A673 (cell line): ENCODE measurements at regions not wholly inside any gene's neighbourhood (a gene's known extent, or its start where the extent isn't known, plus 50 kb on each side); places are given as distances from the start of the nearest gene placed in this dataset.

ENCODE experiments used
- BruUV-seq: library from RNA; stranded (reverse); fragments of 400-500 nt; replicated peaks from 2 replicates; lab custom pipeline; 2021; lab: Mats Ljungman, UMichigan
- CTCF ChIA-PET: fragments of 300-600 bp; sonication (Branson Sonifier 250); formaldehyde crosslinking; loops from one replicate; lab custom pipeline; 2022; ENCODE audit warnings: antibody characterized with exemption; lab: Charles Lee
- POLR2A ChIA-PET: fragments of 300-600 bp; sonication (Branson Sonifier 250); formaldehyde crosslinking; loops from one replicate; lab custom pipeline; 2022; ENCODE audit warnings: antibody characterized with exemption; ENCODE audit not compliant: low non-redundant PET; lab: Charles Lee
- DNase-seq: peaks from one replicate; pipeline ENCODE4 v3.0.0-alpha.2; 2015; ENCODE audit warnings: low spot score
- H3K27ac ChIP-seq: fragments of 200-600 bp; sonication (generic); 2 replicates; pipeline ENCODE4 v1.5.1; 2016; ENCODE audit warnings: mixed run types, low read depth, mild to moderate bottlenecking, mixed read lengths, antibody characterized with exemption, low read length; ENCODE audit not compliant: poor library complexity, severe bottlenecking
- H3K27me3 ChIP-seq: fragments of 200-600 bp; sonication (generic); replicated peaks from 2 replicates; pipeline ENCODE4 v1.6.1; 2017; ENCODE audit warnings: mixed run types, low read depth, mild to moderate bottlenecking, mixed read lengths, antibody characterized with exemption, low read length; ENCODE audit not compliant: insufficient read depth, poor library complexity
- H3K36me3 ChIP-seq: fragments of 200-600 bp; sonication (generic); 2 replicates; pipeline ENCODE4 v1.6.1; 2016; ENCODE audit warnings: mixed run types, mild to moderate bottlenecking, mixed read lengths, antibody characterized with exemption, low read length; ENCODE audit not compliant: insufficient read depth, poor library complexity, severe bottlenecking
- H3K4me1 ChIP-seq: fragments of 200-600 bp; sonication (generic); 2 replicates; pipeline ENCODE4 v1.6.1; 2017; ENCODE audit warnings: mixed run types, mild to moderate bottlenecking, mixed read lengths, antibody characterized with exemption, low read length; ENCODE audit not compliant: insufficient read depth, poor library complexity, severe bottlenecking
- H3K4me3 ChIP-seq: fragments of 200-600 bp; sonication (generic); 2 replicates; pipeline ENCODE4 v1.5.1; 2016; ENCODE audit warnings: low read depth, mixed run types, mild to moderate bottlenecking, mixed read lengths, low read length; ENCODE audit not compliant: poor library complexity, severe bottlenecking
- H3K9me3 ChIP-seq: fragments of 200-600 bp; sonication (generic); 2 replicates; pipeline ENCODE4 v1.6.1; 2016; ENCODE audit warnings: mixed run types, low read depth, mild to moderate bottlenecking, mixed read lengths, antibody characterized with exemption, low read length; ENCODE audit not compliant: poor library complexity, severe bottlenecking
- EZH2 ChIP-seq: fragments of 200-600 bp; sonication (generic); IDR thresholded peaks from 2 replicates; pipeline ENCODE4 v1.6.1; 2017; ENCODE audit warnings: borderline replicate concordance, low read depth, mild to moderate bottlenecking, mixed read lengths, antibody characterized with exemption, low read length; ENCODE audit not compliant: poor library complexity, severe bottlenecking
- intact Hi-C: fragments of 100-400 bp; cut with micrococcal nuclease; formaldehyde crosslinking; loops from one replicate; pipeline ENCODE4 v1.10.0; 2022; ENCODE audit not compliant: unreplicated experiment
- TF ChIP-seq, protein P1 (sequence below): fragments of 300-800, 200-600 bp; sonication (generic); conservative IDR thresholded peaks from 2 replicates; pipeline ENCODE4 v1.5.1; 2017; ENCODE audit warnings: low read depth, mild to moderate bottlenecking, antibody characterized with exemption, low read length, moderate library complexity, mixed read lengths

DNA sequence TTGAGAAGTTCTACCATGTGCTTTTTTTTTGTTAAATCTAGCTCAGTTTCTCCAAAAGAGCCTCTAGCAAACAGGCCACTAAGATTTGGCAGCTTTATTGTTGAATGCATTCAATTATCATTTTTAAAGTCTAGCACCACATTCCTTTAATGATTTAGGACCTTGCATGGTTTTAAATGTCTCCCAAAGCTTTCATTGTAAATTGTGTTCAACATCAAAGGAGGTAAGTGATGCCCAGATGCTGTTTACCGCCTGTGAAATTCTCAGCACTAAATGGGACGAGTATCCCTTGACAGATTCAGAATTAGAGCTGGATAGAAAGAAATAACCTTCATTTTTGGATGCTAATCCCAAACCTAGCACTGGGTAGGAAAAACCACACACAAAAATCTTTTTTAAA, 112.1 kb upstream of the FAM204A start:
- intact Hi-C loops, result no loop called here
- Histone ChIP-seq H3K4me3 (no peak overlapping the region), H3K27ac (no peak overlapping the region), H3K27me3 (peaks cover 24% of the 10 kb centered on the region), H3K4me1 (no peaks in the 10 kb centered on the region), H3K36me3 (no peaks in the 10 kb centered on the region), H3K9me3 (no peaks in the 10 kb centered on the region)
- no peak for DNase-seq
- no TSS peak for BruUV-seq
- ChIA-PET CTCF (no interaction called here), POLR2A (no interaction called here)
- TF ChIP-seq, protein P1, sequence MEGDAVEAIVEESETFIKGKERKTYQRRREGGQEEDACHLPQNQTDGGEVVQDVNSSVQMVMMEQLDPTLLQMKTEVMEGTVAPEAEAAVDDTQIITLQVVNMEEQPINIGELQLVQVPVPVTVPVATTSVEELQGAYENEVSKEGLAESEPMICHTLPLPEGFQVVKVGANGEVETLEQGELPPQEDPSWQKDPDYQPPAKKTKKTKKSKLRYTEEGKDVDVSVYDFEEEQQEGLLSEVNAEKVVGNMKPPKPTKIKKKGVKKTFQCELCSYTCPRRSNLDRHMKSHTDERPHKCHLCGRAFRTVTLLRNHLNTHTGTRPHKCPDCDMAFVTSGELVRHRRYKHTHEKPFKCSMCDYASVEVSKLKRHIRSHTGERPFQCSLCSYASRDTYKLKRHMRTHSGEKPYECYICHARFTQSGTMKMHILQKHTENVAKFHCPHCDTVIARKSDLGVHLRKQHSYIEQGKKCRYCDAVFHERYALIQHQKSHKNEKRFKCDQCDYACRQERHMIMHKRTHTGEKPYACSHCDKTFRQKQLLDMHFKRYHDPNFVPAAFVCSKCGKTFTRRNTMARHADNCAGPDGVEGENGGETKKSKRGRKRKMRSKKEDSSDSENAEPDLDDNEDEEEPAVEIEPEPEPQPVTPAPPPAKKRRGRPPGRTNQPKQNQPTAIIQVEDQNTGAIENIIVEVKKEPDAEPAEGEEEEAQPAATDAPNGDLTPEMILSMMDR, result no peak
- TF ChIP-seq EZH2, result no peak

- ChIA-PET CTCF (no interaction called here), POLR2A (no interaction called here)
- TF ChIP-seq, protein P1, result no peak
- TF ChIP-seq EZH2, result no peak
- Histone ChIP-seq H3K9me3 (no peaks in the 10 kb centered on the region), H3K4me1 (no peaks in the 10 kb centered on the region), H3K27me3 (peaks cover 35% of the 10 kb centered on the region), H3K36me3 (no peaks in the 10 kb centered on the region), H3K27ac (no peak overlapping the region), H3K4me3 (no peak overlapping the region)
- no peak for DNase-seq
- intact Hi-C loops, result no loop called here
- BruUV-seq, result no TSS peak
Measured at GRCh38 chr10:118452098-118452497, 110.0 kb upstream of the FAM204A start.

DNA sequence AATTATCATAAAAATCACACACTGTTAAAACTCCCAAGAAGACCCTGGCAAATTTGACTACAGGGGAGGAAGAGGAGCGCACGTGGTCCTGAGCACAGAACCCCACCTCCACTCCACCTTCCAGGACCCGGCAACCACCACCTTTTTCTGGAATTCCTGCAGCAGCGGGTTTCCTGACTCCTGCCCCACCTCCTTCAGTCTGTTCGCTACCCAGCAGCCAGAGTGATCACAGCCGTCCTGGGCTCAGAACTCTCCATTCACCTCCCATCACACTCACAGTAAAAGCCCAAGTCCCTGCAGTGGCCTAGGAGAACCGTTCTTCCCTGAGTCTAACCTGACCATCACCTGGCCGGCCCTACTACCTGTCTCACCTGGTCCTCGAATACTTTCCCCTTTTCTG, 107.4 kb upstream of the FAM204A start:
- BruUV-seq, result no TSS peak
- POLR2A ChIA-PET, result no interaction called here
- CTCF ChIA-PET, result no interaction called here

More for the DNA sequence above, 107.4 kb upstream of the FAM204A start:
- Histone ChIP-seq H3K9me3 (no peaks in the 10 kb centered on the region), H3K4me1 (no peaks in the 10 kb centered on the region), H3K27me3 (peaks cover 40% of the 10 kb centered on the region), H3K4me3 (no peak overlapping the region), H3K36me3 (no peaks in the 10 kb centered on the region), H3K27ac (no peak overlapping the region)
- intact Hi-C loops, result no loop called here
- no peak for TF ChIP-seq EZH2
- TF ChIP-seq, protein P1, result no peak
- no peak for DNase-seq
